GM18505 (cell line): ENCODE measurements at regions not wholly inside any gene's neighbourhood (a gene's known extent, or its start where the extent isn't known, plus 50 kb on each side); places are given as distances from the start of the nearest gene placed in this dataset.
"Not testable (repeated sequence)": the region's sequence is repeated elsewhere in the genome, so short reads cannot be mapped to it uniquely, and the experiment has no call there.

Experiments
- ATAC-seq: cut with Tn5 transposase; IDR thresholded peaks from one replicate; pipeline ENCODE4 v1.9.1; 2021; ENCODE audit not compliant: unreplicated experiment
- POLR2A ChIP-seq: IDR thresholded peaks from 4 replicates; pipeline ENCODE4 v1.6.1; 2011; ENCODE audit warnings: borderline replicate concordance; ENCODE audit not compliant: insufficient read depth, insufficient read length; ENCODE audit errors: extremely low read depth

DNA sequence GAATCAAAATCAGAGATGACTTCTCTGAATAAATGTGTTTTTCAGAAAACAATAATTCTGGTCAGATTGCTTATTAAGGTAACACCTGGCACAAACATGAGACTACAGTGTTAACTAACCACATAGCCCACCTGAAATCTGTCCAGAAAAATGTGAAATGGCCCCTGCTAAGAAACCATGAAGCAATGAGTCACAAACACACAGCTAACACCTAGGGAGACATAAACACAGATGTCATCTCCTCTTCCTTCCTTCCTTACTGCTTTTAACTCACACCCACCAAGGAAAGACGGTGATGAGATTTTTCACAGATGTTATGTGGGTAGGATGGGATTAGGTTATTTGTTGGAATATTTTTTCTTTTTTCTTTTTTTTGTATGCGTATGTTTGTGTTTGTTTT, 315.0 kb upstream of the STAC start:
- no peak for TF ChIP-seq POLR2A
- ATAC-seq = no peak

- no peak for ATAC-seq
These were observed 304.8 kb upstream of the STAC start for GRCh38 chr3:36075491-36075890.

GRCh38 chr3:36077320-36077719, 303.0 kb upstream of the STAC start:
- no peak for ATAC-seq

More at GRCh38 chr3:36075491-36075890, 304.8 kb upstream of the STAC start:
- TF ChIP-seq POLR2A = no peak

GRCh38 chr3:36082958-36083357, 297.3 kb upstream of the STAC start:
- ATAC-seq = not testable (repeated sequence)

More at GRCh38 chr3:36077320-36077719, 303.0 kb upstream of the STAC start:
- TF ChIP-seq POLR2A = no peak

DNA sequence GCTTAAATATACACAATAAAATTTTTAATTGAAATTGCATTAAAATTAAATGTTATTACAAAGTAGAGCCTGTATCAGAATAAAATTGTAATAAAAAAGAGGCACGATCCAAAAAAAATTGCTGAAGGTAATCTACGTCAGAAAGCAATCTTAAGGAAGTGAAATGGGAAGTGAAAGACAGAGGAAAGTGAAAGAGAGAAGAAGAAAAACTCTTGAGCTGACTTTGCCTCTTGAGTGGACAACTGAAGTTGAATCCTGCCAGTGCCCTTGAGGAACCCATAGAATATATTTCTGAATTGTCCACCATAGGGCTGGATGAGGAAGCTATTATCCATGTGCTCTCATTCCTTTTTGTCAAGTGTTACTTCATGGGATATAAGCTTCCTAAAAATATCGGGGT, 285.1 kb upstream of the STAC start:
- ATAC-seq = peak; percentile 73
- no peak for TF ChIP-seq POLR2A

GRCh38 chr3:36097209-36097608, 283.1 kb upstream of the STAC start:
- no peak for ATAC-seq
- TF ChIP-seq POLR2A = no peak

GRCh38 chr3:36114353-36114752, 266.0 kb upstream of the STAC start:
- ATAC-seq = no peak
- no peak for TF ChIP-seq POLR2A

GRCh38 chr3:36124118-36124796, 256.0 kb upstream of the STAC start:
- no peak for ATAC-seq
- TF ChIP-seq POLR2A = no peak

GRCh38 chr3:36132214-36132613, 248.1 kb upstream of the STAC start:
- TF ChIP-seq POLR2A = no peak
- ATAC-seq = no peak

DNA sequence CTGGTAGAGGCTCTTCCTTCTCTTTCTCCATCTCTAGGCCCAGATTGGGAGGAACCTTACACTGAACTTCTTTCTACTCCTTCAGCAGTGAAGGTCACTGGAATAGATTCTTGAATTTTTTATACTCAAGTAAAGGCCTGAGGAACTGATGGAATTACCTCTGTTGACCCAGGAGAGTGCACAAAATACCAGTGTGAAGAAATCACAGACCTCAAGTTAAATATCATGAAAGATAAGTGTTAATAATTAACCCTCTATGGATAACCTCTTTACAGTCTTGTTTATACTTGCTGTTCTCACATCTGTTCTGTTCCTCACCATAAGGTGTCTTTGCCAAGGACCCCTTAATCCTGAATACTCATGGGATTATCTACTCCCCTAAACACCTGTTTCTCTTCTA, 244.4 kb upstream of the STAC start:
- no peak for TF ChIP-seq POLR2A
- no peak for ATAC-seq

GRCh38 chr3:36142746-36143145, 237.6 kb upstream of the STAC start:
- no peak for TF ChIP-seq POLR2A
- ATAC-seq = no peak

DNA sequence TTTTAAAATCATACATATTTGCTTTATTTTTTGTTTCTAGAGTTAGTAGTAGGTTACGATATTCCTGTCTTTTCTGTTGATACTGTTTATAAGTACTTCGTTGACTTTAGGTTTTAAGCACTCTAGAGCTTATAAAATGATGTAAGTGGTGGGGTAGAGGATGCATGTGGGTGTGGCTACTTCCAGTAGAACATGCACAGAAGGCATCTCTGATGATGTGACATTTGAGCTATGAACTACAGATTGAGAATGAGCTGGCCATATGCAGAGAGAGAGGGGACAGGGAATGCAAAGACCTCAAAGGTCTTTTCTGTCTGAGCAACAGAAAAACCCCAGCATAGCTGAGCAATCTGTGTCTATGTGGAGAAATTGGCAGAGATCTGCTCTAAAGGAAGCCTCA, 233.9 kb upstream of the STAC start:
- no peak for TF ChIP-seq POLR2A
- no peak for ATAC-seq

GRCh38 chr3:36147934-36148558, 232.3 kb upstream of the STAC start:
- TF ChIP-seq POLR2A = no peak
- ATAC-seq = no peak

GRCh38 chr3:36149447-36149865, 230.8 kb upstream of the STAC start:
- no peak for ATAC-seq
- no peak for TF ChIP-seq POLR2A
